Vagina (tissue), 2 donors: ENCODE measurements at regions not wholly inside any gene's neighbourhood (a gene's known extent, or its start where the extent isn't known, plus 50 kb on each side); places are given as distances from the start of the nearest gene placed in this dataset.
A peak's percentile ranks its signal among the peaks of the same experiment; 100 is the strongest.

Experiments used
- DNase-seq, 2 donors: peaks; one replicate each; pipeline ENCODE4 v3.0.0-alpha.2; 2017; ENCODE audit errors: extremely low spot score in 2 of 2
- H3K27ac ChIP-seq: fragments of 200-600 bp; sonication (generic); one replicate; pipeline ENCODE4 v1.5.1; 2019
- H3K27me3 ChIP-seq: fragments of 200-600 bp; sonication (generic); one replicate; pipeline ENCODE4 v1.5.1; 2019
- H3K36me3 ChIP-seq, 2 donors: fragments of 200-600 bp; sonication (generic); one replicate each; pipeline ENCODE4 v1.5.1; 2017 to 2019
- H3K4me1 ChIP-seq: fragments of 200-600 bp; sonication (generic); one replicate; pipeline ENCODE4 v1.5.1; 2019
- H3K4me3 ChIP-seq, 2 donors: fragments of 200-600 bp; sonication (generic); 1 replicate in 1 of 2; 2 replicates in 1 of 2; pipeline ENCODE4 v1.5.1; 2016 to 2019
- H3K9me3 ChIP-seq: fragments of 200-600 bp; sonication (generic); one replicate; pipeline ENCODE4 v1.5.1; 2019
- CTCF ChIP-seq, 3 experiments: fragments of 450-650 bp in 2 of 3; fragments of 200-600 bp in 1 of 3; sonication (generic) in 1 of 3; IDR thresholded peaks; one replicate each; pipeline ENCODE4 v1.5.1; 2017 to 2019; ENCODE audit warnings: antibody characterized with exemption in 3 of 3, mild to moderate bottlenecking in 2 of 3, moderate library complexity in 2 of 3
- POLR2A ChIP-seq, 2 donors: fragments of 450-650 bp; IDR thresholded peaks; one replicate each; pipeline ENCODE4 v1.6.1; 2017; ENCODE audit warnings: antibody characterized with exemption in 2 of 2, mild to moderate bottlenecking in 2 of 2, moderate library complexity in 2 of 2
- POLR2AphosphoS5 ChIP-seq, 2 donors: sonication (generic); formaldehyde crosslinking; IDR thresholded peaks; one replicate each; pipeline ENCODE4 v1.9.0; 2017; ENCODE audit warnings: antibody characterized with exemption in 2 of 2, mild to moderate bottlenecking in 2 of 2, low read depth in 1 of 2; ENCODE audit not compliant: insufficient read depth in 1 of 2
- intact Hi-C: fragments of 100-400 bp; cut with DNase I; formaldehyde crosslinking; loops from one replicate; pipeline ENCODE4 v1.15.1; 2023

- no peak for DNase-seq
- no peak overlapping the region for H3K27ac ChIP-seq
- no peaks in the 10 kb centered on the region for H3K4me1 ChIP-seq
- no peaks in the 10 kb centered on the region for H3K27me3 ChIP-seq
- TF ChIP-seq POLR2AphosphoS5 (IDR thresholded peaks at IDR 0.05; ENCODE audit: insufficient read depth in 1 of 2, low read depth in 1 of 2) (no peak), POLR2A (IDR thresholded peaks at IDR 0.05) (no peak), CTCF (IDR thresholded peaks at IDR 0.05) (no peak)
- intact Hi-C loops: no loop called here
- H3K36me3 ChIP-seq: no peaks in the 10 kb centered on the region
- no peaks in the 10 kb centered on the region for H3K9me3 ChIP-seq
- H3K4me3 ChIP-seq: no peak overlapping the region
These were observed 472.8 kb downstream of the EIPR1 start for GRCh38 chr2:2904721-2905350.

GRCh38 chr2:2902547-2903281, 474.9 kb downstream of the EIPR1 start:
- H3K9me3 ChIP-seq: no peaks in the 10 kb centered on the region
- no peak for TF ChIP-seq POLR2A (IDR thresholded peaks at IDR 0.05)
- no peak for TF ChIP-seq CTCF (IDR thresholded peaks at IDR 0.05)
- TF ChIP-seq POLR2AphosphoS5 (IDR thresholded peaks at IDR 0.05; ENCODE audit: insufficient read depth in 1 of 2, low read depth in 1 of 2): no peak
- no peak overlapping the region for H3K4me3 ChIP-seq
- H3K36me3 ChIP-seq: no peaks in the 10 kb centered on the region
- H3K27ac ChIP-seq: no peak overlapping the region
- H3K27me3 ChIP-seq: no peaks in the 10 kb centered on the region
- no peak for DNase-seq
- intact Hi-C loops: no loop called here
- no peaks in the 10 kb centered on the region for H3K4me1 ChIP-seq

- Histone ChIP-seq H3K27ac (no peak overlapping the region), H3K4me1 (no peaks in the 10 kb centered on the region), H3K36me3 (no peaks in the 10 kb centered on the region), H3K9me3 (no peaks in the 10 kb centered on the region), H3K4me3 (no peak overlapping the region), H3K27me3 (no peaks in the 10 kb centered on the region)
- DNase-seq: peak in 1 of 2 donors; percentile 49
- intact Hi-C loops: no loop called here
- TF ChIP-seq POLR2A (IDR thresholded peaks at IDR 0.05): no peak
- no peak for TF ChIP-seq POLR2AphosphoS5 (IDR thresholded peaks at IDR 0.05; ENCODE audit: insufficient read depth in 1 of 2, low read depth in 1 of 2)
- TF ChIP-seq CTCF (IDR thresholded peaks at IDR 0.05): no peak
These were observed 476.0 kb downstream of the EIPR1 start for GRCh38 chr2:2901384-2902345.

- no peaks in the 10 kb centered on the region for H3K4me1 ChIP-seq
- no peaks in the 10 kb centered on the region for H3K9me3 ChIP-seq
- no peak overlapping the region for H3K27ac ChIP-seq
- TF ChIP-seq CTCF (IDR thresholded peaks at IDR 0.05) (no peak), POLR2AphosphoS5 (IDR thresholded peaks at IDR 0.05; ENCODE audit: insufficient read depth in 1 of 2, low read depth in 1 of 2) (no peak), POLR2A (IDR thresholded peaks at IDR 0.05) (no peak)
- no peaks in the 10 kb centered on the region for H3K36me3 ChIP-seq
- H3K4me3 ChIP-seq: no peak overlapping the region
- intact Hi-C loops: no loop called here
- H3K27me3 ChIP-seq: no peaks in the 10 kb centered on the region
- peak in 1 of 2 donors; percentile 47 for DNase-seq
These were observed 477.8 kb downstream of the EIPR1 start for GRCh38 chr2:2899826-2900225.
